Thyroid gland (tissue), 4 donors: ENCODE measurements at regions not wholly inside any gene's neighbourhood (a gene's known extent, or its start where the extent isn't known, plus 50 kb on each side); places are given as distances from the start of the nearest gene placed in this dataset.
A peak's percentile ranks its signal among the peaks of the same experiment; 100 is the strongest.

Experiments used
- DNase-seq, 2 donors: peaks; one replicate each; pipeline ENCODE4 v3.0.0-alpha.2; 2019
- H3K27ac ChIP-seq, 3 donors: fragments of 200-600 bp; sonication (generic); 1 replicate in 2 of 3; 2 replicates in 1 of 3; pipeline ENCODE4 v1.5.1; 2016 to 2019; ENCODE audit warnings: mild to moderate bottlenecking in 1 of 3, moderate library complexity in 1 of 3
- H3K27me3 ChIP-seq: fragments of 200-600 bp; sonication (generic); one replicate; pipeline ENCODE4 v1.5.1; 2019
- H3K36me3 ChIP-seq, 2 donors: fragments of 200-600 bp; sonication (generic); one replicate each; pipeline ENCODE4 v1.5.1; 2016 to 2019
- H3K4me1 ChIP-seq, 2 donors: fragments of 200-600 bp; sonication (generic); one replicate each; pipeline ENCODE4 v1.5.1; 2017 to 2019
- H3K4me3 ChIP-seq, 3 donors: fragments of 200-600 bp; sonication (generic); replicated peaks in 1 of 3; 1 replicate in 2 of 3; 2 replicates in 1 of 3; pipeline ENCODE4 v1.5.1; 2016; ENCODE audit warnings: mild to moderate bottlenecking in 1 of 3
- H3K9me3 ChIP-seq: fragments of 200-600 bp; sonication (generic); one replicate; pipeline ENCODE4 v1.5.1; 2017
- CTCF ChIP-seq, 6 experiments: fragments of 200-600 bp in 3 of 6; fragments of 450-650 bp in 3 of 6; sonication (generic) in 3 of 6; IDR thresholded peaks; one replicate each; pipeline ENCODE4 v1.5.1; 2016 to 2019; ENCODE audit warnings: antibody characterized with exemption in 6 of 6, mild to moderate bottlenecking in 2 of 6, inconsistent platforms in 1 of 6, moderate library complexity in 1 of 6
- POLR2A ChIP-seq, 2 donors: fragments of 450-650 bp; IDR thresholded peaks; one replicate each; pipeline ENCODE4 v1.6.1; 2017; ENCODE audit warnings: antibody characterized with exemption in 2 of 2, mild to moderate bottlenecking in 2 of 2, moderate library complexity in 1 of 2
- WGBS, 2 donors: methylation state at CpG; one replicate each; pipeline ENCODE4 v1.1.5; 2017; 5-methylcytosine and 5-hydroxymethylcytosine counted together
- intact Hi-C: fragments of 100-400 bp; cut with DNase I; formaldehyde crosslinking; loops from one replicate; pipeline ENCODE4 v1.15.1; 2023

- Histone ChIP-seq H3K27ac (no peak overlapping the region), H3K27me3 (no peaks in the 10 kb centered on the region), H3K4me1 (no peaks in the 10 kb centered on the region), H3K4me3 (no peak overlapping the region), H3K36me3 (no peaks in the 10 kb centered on the region), H3K9me3 (no peaks in the 10 kb centered on the region)
- no peak for DNase-seq
- intact Hi-C loops = loop anchor here (5.0 kb wide), 1 partner anchor 757 kb away; no protein-coding TSS in a partner anchor
- 95 to 97% methylated on average over 1 of the region's 1 CpG for WGBS, 2 donors
- TF ChIP-seq CTCF (IDR thresholded peaks at IDR 0.05) (no peak), POLR2A (IDR thresholded peaks at IDR 0.05) (no peak)
Observed at GRCh38 chr15:38814891-38815290, 250.3 kb upstream of the RASGRP1 start.

- intact Hi-C loops = no loop called here
- Histone ChIP-seq H3K4me3 (no peak overlapping the region), H3K36me3 (no peaks in the 10 kb centered on the region), H3K27me3 (no peaks in the 10 kb centered on the region), H3K27ac (no peak overlapping the region), H3K4me1 (no peaks in the 10 kb centered on the region), H3K9me3 (no peaks in the 10 kb centered on the region)
- DNase-seq = peak; percentile 85 to 88
- TF ChIP-seq POLR2A (IDR thresholded peaks at IDR 0.05) (peak in 1 of 2 donors; percentile 1), CTCF (IDR thresholded peaks at IDR 0.05) (peak; percentile 95 to 100 (median 96))
- 15 to 21% methylated on average over 12 of the region's 12 CpGs for WGBS, 2 donors
Observed at GRCh38 chr15:38817427-38818156, 253.0 kb upstream of the RASGRP1 start.

- H3K27ac ChIP-seq = no peak overlapping the region
- H3K4me3 ChIP-seq = no peak overlapping the region
- H3K36me3 ChIP-seq = no peaks in the 10 kb centered on the region
- intact Hi-C loops = no loop called here
- 74 to 86% methylated on average over 7 to 9 of the region's 9 CpGs for WGBS, 2 donors
- no peak for TF ChIP-seq CTCF (IDR thresholded peaks at IDR 0.05)
- no peak for TF ChIP-seq POLR2A (IDR thresholded peaks at IDR 0.05)
- no peak for DNase-seq
- H3K4me1 ChIP-seq = no peaks in the 10 kb centered on the region
- no peaks in the 10 kb centered on the region for H3K27me3 ChIP-seq
- no peaks in the 10 kb centered on the region for H3K9me3 ChIP-seq
Observed at GRCh38 chr15:38818157-38818790, 253.7 kb upstream of the RASGRP1 start.

- intact Hi-C loops = no loop called here
- no peaks in the 10 kb centered on the region for H3K36me3 ChIP-seq
- H3K9me3 ChIP-seq = no peaks in the 10 kb centered on the region
- no peak overlapping the region for H3K4me3 ChIP-seq
- H3K4me1 ChIP-seq = no peaks in the 10 kb centered on the region
- H3K27me3 ChIP-seq = no peaks in the 10 kb centered on the region
- H3K27ac ChIP-seq = no peak overlapping the region
- TF ChIP-seq POLR2A (IDR thresholded peaks at IDR 0.05) (no peak), CTCF (IDR thresholded peaks at IDR 0.05) (no peak)
- no peak for DNase-seq
- 80 to 81% methylated on average over 8 of the region's 8 CpGs for WGBS, 2 donors
Observed at GRCh38 chr15:38819387-38819950, 254.9 kb upstream of the RASGRP1 start.

GRCh38 chr15:38823263-38823662, 258.6 kb upstream of the RASGRP1 start:
- DNase-seq = no peak
- no peak overlapping the region for H3K4me3 ChIP-seq
- TF ChIP-seq CTCF (IDR thresholded peaks at IDR 0.05) (no peak), POLR2A (IDR thresholded peaks at IDR 0.05) (no peak)
- intact Hi-C loops = no loop called here
- H3K27me3 ChIP-seq = no peaks in the 10 kb centered on the region
- 84 to 87% methylated on average over 3 of the region's 3 CpGs for WGBS, 2 donors
- H3K4me1 ChIP-seq = no peaks in the 10 kb centered on the region
- H3K36me3 ChIP-seq = no peaks in the 10 kb centered on the region
- H3K27ac ChIP-seq = no peak overlapping the region
- H3K9me3 ChIP-seq = no peaks in the 10 kb centered on the region
